ENCODE measurements at regions not wholly inside any gene's neighbourhood (a gene's known extent, or its start where the extent isn't known, plus 50 kb on each side); places are given as distances from the start of the nearest gene placed in this dataset.

GRCh38 chr16:52676959-52677358, 130.0 kb upstream of the TOX3 start (continued):
- TF ChIP-seq E2F6 (IDR thresholded peaks at IDR 0.05), result no peak
